ENCODE measurements at regions not wholly inside any gene's neighbourhood (a gene's known extent, or its start where the extent isn't known, plus 50 kb on each side); places are given as distances from the start of the nearest gene placed in this dataset.

GRCh38 chr2:156057647-156058046 is 274.9 kb downstream of the NR4A2 start:
- DNase-seq (ENCODE audit: extremely low read depth in 1 of 4, low spot score in 3 of 4) = no peak
- CTCF ChIA-PET (ENCODE audit: low intra/inter-chr PET ratio) = interaction anchor here (0.7 kb wide), 1 partner anchor 873 kb away, joined by 3 read pairs; no protein-coding TSS in a partner anchor
- no peaks in the 10 kb centered on the region for H3K27me3 ChIP-seq (ENCODE audit: control insufficient read depth in 2 of 2, insufficient read depth in 2 of 2, low read length in 2 of 2)
- no peak for FAIRE-seq
- 18% methylated on average over 1 of the region's 1 CpG for WGBS (ENCODE audit: insufficient coverage, low coverage, missing lambda C conversion rate)
- intact Hi-C loops (cut with micrococcal nuclease) = no loop called here
- BruUV-seq (replicated peaks) = no TSS peak
- in situ Hi-C loops (cut with MboI) = no loop called here
- H3K4me3 ChIP-seq = no peak overlapping the region
- no peaks in the 10 kb centered on the region for H3K4me1 ChIP-seq (replicated peaks in 1 of 2; ENCODE audit: control insufficient read depth in 2 of 2, insufficient read depth in 2 of 2, low read length in 2 of 2)
- no peak for ATAC-seq
- TF ChIP-seq RBBP5 (IDR thresholded peaks at IDR 0.05; ENCODE audit: borderline replicate concordance, insufficient read depth, low read length, poor library complexity, severe bottlenecking) (no peak), ZNF449 (CRISPR knock-in tag; IDR thresholded peaks at IDR 0.05) (no peak), ZNF592 (IDR thresholded peaks at IDR 0.05) (no peak), ZBTB11 (CRISPR knock-in tag; IDR thresholded peaks at IDR 0.05) (no peak), FOXM1 (IDR thresholded peaks at IDR 0.05; ENCODE audit: low read depth) (no peak), FOXM1 (CRISPR knock-in tag; IDR thresholded peaks at IDR 0.05; ENCODE audit: low read depth) (no peak), BRD4 (IDR thresholded peaks at IDR 0.05) (no peak), SMAD3 (CRISPR knock-in tag; conservative IDR thresholded peaks at IDR 0.05) (no peak), PML (IDR thresholded peaks at IDR 0.05; ENCODE audit: low read length) (no peak), FOXK1 (CRISPR knock-in tag; IDR thresholded peaks at IDR 0.05; ENCODE audit: borderline replicate concordance) (no peak), IRF2 (CRISPR knock-in tag; IDR thresholded peaks at IDR 0.05) (no peak), EHMT2 (IDR thresholded peaks at IDR 0.05) (no peak), ZNF239 (CRISPR knock-in tag; IDR thresholded peaks at IDR 0.05) (no peak)
- no peaks in the 10 kb centered on the region; the same call in 1 of the 2 replicates for H3K9me3 ChIP-seq (replicated peaks; ENCODE audit: control insufficient read depth, insufficient read depth, low read depth, low read length)
- H3K27ac ChIP-seq (ENCODE audit: extremely low read depth, low read depth, low read length) = no peak overlapping the region
- H3K9ac ChIP-seq (ENCODE audit: insufficient read depth in 1 of 2, low read depth in 2 of 2, low read length in 2 of 2) = no peak overlapping the region
- H3K36me3 ChIP-seq (ENCODE audit: control insufficient read depth, insufficient read depth, low read length) = no peaks in the 10 kb centered on the region
- no peaks in the 10 kb centered on the region for H3K9me1 ChIP-seq (ENCODE audit: control insufficient read depth, insufficient read depth, low read length)
- H3K79me2 ChIP-seq (ENCODE audit: control insufficient read depth, insufficient read depth, low read length) = no peaks in the 10 kb centered on the region
- H3K4me2 ChIP-seq (ENCODE audit: insufficient read depth, low read length) = no peak overlapping the region
- POLR2A ChIA-PET = no interaction called here
- no peak overlapping the region for H2AFZ ChIP-seq (ENCODE audit: low read depth, low read length)
- no peaks in the 10 kb centered on the region for H4K20me1 ChIP-seq (replicated peaks; ENCODE audit: control insufficient read depth, insufficient read depth, low read length)

Data from K562 (cell line).